ENCODE measurements at regions not wholly inside any gene's neighbourhood (a gene's known extent, or its start where the extent isn't known, plus 50 kb on each side); places are given as distances from the start of the nearest gene placed in this dataset.

GRCh38 chr1:182261655-182262054 lies 129.9 kb downstream of the GLUL start:
- TF ChIP-seq EP300 (IDR thresholded peaks at IDR 0.05) (no peak), POLR2A (IDR thresholded peaks at IDR 0.05) (no peak), POLR2AphosphoS5 (IDR thresholded peaks at IDR 0.05) (no peak)
- TF ChIP-seq, protein P1, sequence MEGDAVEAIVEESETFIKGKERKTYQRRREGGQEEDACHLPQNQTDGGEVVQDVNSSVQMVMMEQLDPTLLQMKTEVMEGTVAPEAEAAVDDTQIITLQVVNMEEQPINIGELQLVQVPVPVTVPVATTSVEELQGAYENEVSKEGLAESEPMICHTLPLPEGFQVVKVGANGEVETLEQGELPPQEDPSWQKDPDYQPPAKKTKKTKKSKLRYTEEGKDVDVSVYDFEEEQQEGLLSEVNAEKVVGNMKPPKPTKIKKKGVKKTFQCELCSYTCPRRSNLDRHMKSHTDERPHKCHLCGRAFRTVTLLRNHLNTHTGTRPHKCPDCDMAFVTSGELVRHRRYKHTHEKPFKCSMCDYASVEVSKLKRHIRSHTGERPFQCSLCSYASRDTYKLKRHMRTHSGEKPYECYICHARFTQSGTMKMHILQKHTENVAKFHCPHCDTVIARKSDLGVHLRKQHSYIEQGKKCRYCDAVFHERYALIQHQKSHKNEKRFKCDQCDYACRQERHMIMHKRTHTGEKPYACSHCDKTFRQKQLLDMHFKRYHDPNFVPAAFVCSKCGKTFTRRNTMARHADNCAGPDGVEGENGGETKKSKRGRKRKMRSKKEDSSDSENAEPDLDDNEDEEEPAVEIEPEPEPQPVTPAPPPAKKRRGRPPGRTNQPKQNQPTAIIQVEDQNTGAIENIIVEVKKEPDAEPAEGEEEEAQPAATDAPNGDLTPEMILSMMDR (IDR thresholded peaks at IDR 0.05) = no peak

Measured in upper lobe of left lung (tissue), 4 donors.